Suprapubic skin (tissue), 4 donors: ENCODE measurements at regions not wholly inside any gene's neighbourhood (a gene's known extent, or its start where the extent isn't known, plus 50 kb on each side); places are given as distances from the start of the nearest gene placed in this dataset.

Experiments
- DNase-seq, 2 donors: peaks; one replicate each; pipeline ENCODE4 v3.0.0-alpha.2; 2019; ENCODE audit warnings: low spot score in 2 of 2
- H3K27ac ChIP-seq: fragments of 200-600 bp; sonication (generic); one replicate; pipeline ENCODE4 v1.5.1; 2019
- H3K27me3 ChIP-seq: fragments of 200-600 bp; sonication (generic); one replicate; pipeline ENCODE4 v1.5.1; 2019
- H3K36me3 ChIP-seq: fragments of 200-600 bp; sonication (generic); one replicate; pipeline ENCODE4 v1.5.1; 2019
- H3K4me1 ChIP-seq: fragments of 200-600 bp; sonication (generic); one replicate; pipeline ENCODE4 v1.5.1; 2019
- H3K4me3 ChIP-seq: fragments of 200-600 bp; sonication (generic); one replicate; pipeline ENCODE4 v1.5.1; 2019; ENCODE audit warnings: mild to moderate bottlenecking
- H3K9me3 ChIP-seq: fragments of 200-600 bp; sonication (generic); one replicate; pipeline ENCODE4 v1.5.1; 2019
- CTCF ChIP-seq, 2 donors: fragments of 200-600 bp in 1 of 2; fragments of 450-650 bp in 1 of 2; sonication (generic) in 1 of 2; IDR thresholded peaks; one replicate each; pipeline ENCODE4 v1.5.1; 2016 to 2019; ENCODE audit warnings: antibody characterized with exemption in 2 of 2, mild to moderate bottlenecking in 1 of 2, moderate library complexity in 1 of 2
- EP300 ChIP-seq: sonication (generic); formaldehyde crosslinking; IDR thresholded peaks from one replicate; pipeline ENCODE4 v1.6.1; 2017; ENCODE audit warnings: antibody characterized with exemption
- POLR2A ChIP-seq, 2 donors: fragments of 450-650 bp; IDR thresholded peaks; one replicate each; pipeline ENCODE4 v1.6.1; 2017; ENCODE audit warnings: antibody characterized with exemption in 2 of 2, mild to moderate bottlenecking in 2 of 2, moderate library complexity in 2 of 2
- POLR2AphosphoS5 ChIP-seq, 3 donors: sonication (generic); formaldehyde crosslinking; IDR thresholded peaks; one replicate each; pipeline ENCODE4 v1.6.1; 2017; ENCODE audit warnings: antibody characterized with exemption in 3 of 3
- WGBS: methylation state at CpG from one replicate; pipeline ENCODE4 v1.1.5; 2018; 5-methylcytosine and 5-hydroxymethylcytosine counted together

GRCh38 chr13:82672248-82672647 is 1210.0 kb downstream of the SLITRK1 start:
- no peak for DNase-seq
- Histone ChIP-seq H3K36me3 (no peaks in the 10 kb centered on the region), H3K9me3 (no peaks in the 10 kb centered on the region), H3K4me1 (no peaks in the 10 kb centered on the region), H3K27me3 (no peaks in the 10 kb centered on the region), H3K4me3 (no peak overlapping the region), H3K27ac (no peak overlapping the region)
- whole genome bisulfite sequencing: 85% methylated on average over 2 of the region's 2 CpGs
- TF ChIP-seq EP300 (no peak), POLR2A (IDR thresholded peaks at IDR 0.05) (no peak), CTCF (IDR thresholded peaks at IDR 0.05) (no peak), POLR2AphosphoS5 (IDR thresholded peaks at IDR 0.05) (no peak)

GRCh38 chr13:82664183-82664582 is 1218.1 kb downstream of the SLITRK1 start:
- DNase-seq: no peak
- WGBS: 83% methylated on average over 1 of the region's 1 CpG
- no peak overlapping the region for H3K4me3 ChIP-seq
- H3K36me3 ChIP-seq: no peaks in the 10 kb centered on the region
- H3K27ac ChIP-seq: no peak overlapping the region
- H3K27me3 ChIP-seq: no peaks in the 10 kb centered on the region
- H3K4me1 ChIP-seq: no peaks in the 10 kb centered on the region
- TF ChIP-seq CTCF (IDR thresholded peaks at IDR 0.05) (no peak), POLR2A (IDR thresholded peaks at IDR 0.05) (no peak), POLR2AphosphoS5 (IDR thresholded peaks at IDR 0.05) (no peak), EP300 (no peak)
- no peaks in the 10 kb centered on the region for H3K9me3 ChIP-seq

- DNase-seq: no peak
- Histone ChIP-seq H3K4me3 (no peak overlapping the region), H3K27me3 (no peaks in the 10 kb centered on the region), H3K27ac (no peak overlapping the region), H3K9me3 (no peaks in the 10 kb centered on the region), H3K4me1 (no peaks in the 10 kb centered on the region), H3K36me3 (no peaks in the 10 kb centered on the region)
- WGBS: 82% methylated on average over 4 of the region's 4 CpGs
- TF ChIP-seq POLR2A (IDR thresholded peaks at IDR 0.05): no peak
Observed at GRCh38 chr13:82661126-82661525, 1221.1 kb downstream of the SLITRK1 start.

- TF ChIP-seq EP300: no peak
- TF ChIP-seq CTCF (IDR thresholded peaks at IDR 0.05): no peak
- no peak for TF ChIP-seq POLR2A (IDR thresholded peaks at IDR 0.05)
- no peak for TF ChIP-seq POLR2AphosphoS5 (IDR thresholded peaks at IDR 0.05)
- H3K4me3 ChIP-seq: no peak overlapping the region
- no peaks in the 10 kb centered on the region for H3K27me3 ChIP-seq
- no peak for DNase-seq
- H3K36me3 ChIP-seq: no peaks in the 10 kb centered on the region
- H3K9me3 ChIP-seq: no peaks in the 10 kb centered on the region
- WGBS: 61% methylated on average over 1 of the region's 1 CpG
- H3K27ac ChIP-seq: no peak overlapping the region
- H3K4me1 ChIP-seq: no peaks in the 10 kb centered on the region
Observed at GRCh38 chr13:82658811-82659210, 1223.5 kb downstream of the SLITRK1 start.

- Histone ChIP-seq H3K36me3 (no peaks in the 10 kb centered on the region), H3K9me3 (no peaks in the 10 kb centered on the region)
- WGBS: 73% methylated on average over 3 of the region's 3 CpGs
Observed at GRCh38 chr13:82657471-82657870, 1224.8 kb downstream of the SLITRK1 start.

GRCh38 chr13:82654861-82655855 is 1227.1 kb downstream of the SLITRK1 start:
- Histone ChIP-seq H3K4me1 (no peaks in the 10 kb centered on the region), H3K36me3 (no peaks in the 10 kb centered on the region), H3K9me3 (no peaks in the 10 kb centered on the region), H3K4me3 (no peak overlapping the region), H3K27me3 (no peaks in the 10 kb centered on the region), H3K27ac (peak overlapping the region; percentile 2)
- no peak for TF ChIP-seq CTCF (IDR thresholded peaks at IDR 0.05)
- no peak for TF ChIP-seq POLR2A (IDR thresholded peaks at IDR 0.05)
- TF ChIP-seq EP300: no peak
- no peak for TF ChIP-seq POLR2AphosphoS5 (IDR thresholded peaks at IDR 0.05)
- WGBS: 66% methylated on average over 10 of the region's 16 CpGs
- DNase-seq: peak; percentile 82 to 86

More at GRCh38 chr13:82657471-82657870, 1224.8 kb downstream of the SLITRK1 start:
- H3K4me1 ChIP-seq: no peaks in the 10 kb centered on the region
- H3K27ac ChIP-seq: no peak overlapping the region
- H3K4me3 ChIP-seq: no peak overlapping the region
- no peak for TF ChIP-seq EP300
- no peak for DNase-seq
- no peaks in the 10 kb centered on the region for H3K27me3 ChIP-seq
